AG04450 (cell line): ENCODE measurements at regions not wholly inside any gene's neighbourhood (a gene's known extent, or its start where the extent isn't known, plus 50 kb on each side); places are given as distances from the start of the nearest gene placed in this dataset.

ENCODE experiments used
- CTCF ChIA-PET: fragments of 300-600, 350-600 bp; formaldehyde crosslinking; extraction: SDS; loops from one replicate; lab custom pipeline; 2022; ENCODE audit warnings: antibody characterized with exemption, inconsistent platforms; lab: Charles Lee
- POLR2A ChIA-PET: fragments of 350-600 bp; formaldehyde crosslinking; extraction: SDS; loops from one replicate; lab custom pipeline; 2021; ENCODE audit warnings: antibody characterized with exemption, inconsistent platforms; lab: Yijun Ruan, JAX
- DNase-seq: peaks from one replicate; pipeline ENCODE4 v3.0.0-alpha.2; 2011; ENCODE audit warnings: low read depth, low spot score
- H3K27ac ChIP-seq: one replicate; pipeline ENCODE4 v1.5.1; 2012; ENCODE audit warnings: low read depth, low read length, control low read depth
- H3K27me3 ChIP-seq: one replicate; pipeline ENCODE4 v1.6.0; 2012; ENCODE audit warnings: low read length; ENCODE audit not compliant: control insufficient read depth, insufficient read depth
- H3K4me3 ChIP-seq: 2 replicates; pipeline ENCODE4 v1.5.1; 2011; ENCODE audit warnings: mild to moderate bottlenecking, low read depth, low read length, control low read depth
- H3K9me3 ChIP-seq: 2 replicates; pipeline ENCODE4 v1.5.1; 2012; ENCODE audit warnings: low read length; ENCODE audit not compliant: control insufficient read depth, insufficient read depth
- TF ChIP-seq, protein P1 (sequence below): IDR thresholded peaks from 2 replicates; pipeline ENCODE4 v1.5.1; 2011; ENCODE audit warnings: low read depth, low read length, control low read depth, inconsistent platforms

- CTCF ChIA-PET, result no interaction called here
Observed at GRCh38 chr11:13883589-13883988, 78.9 kb upstream of the SPON1 start.

DNA sequence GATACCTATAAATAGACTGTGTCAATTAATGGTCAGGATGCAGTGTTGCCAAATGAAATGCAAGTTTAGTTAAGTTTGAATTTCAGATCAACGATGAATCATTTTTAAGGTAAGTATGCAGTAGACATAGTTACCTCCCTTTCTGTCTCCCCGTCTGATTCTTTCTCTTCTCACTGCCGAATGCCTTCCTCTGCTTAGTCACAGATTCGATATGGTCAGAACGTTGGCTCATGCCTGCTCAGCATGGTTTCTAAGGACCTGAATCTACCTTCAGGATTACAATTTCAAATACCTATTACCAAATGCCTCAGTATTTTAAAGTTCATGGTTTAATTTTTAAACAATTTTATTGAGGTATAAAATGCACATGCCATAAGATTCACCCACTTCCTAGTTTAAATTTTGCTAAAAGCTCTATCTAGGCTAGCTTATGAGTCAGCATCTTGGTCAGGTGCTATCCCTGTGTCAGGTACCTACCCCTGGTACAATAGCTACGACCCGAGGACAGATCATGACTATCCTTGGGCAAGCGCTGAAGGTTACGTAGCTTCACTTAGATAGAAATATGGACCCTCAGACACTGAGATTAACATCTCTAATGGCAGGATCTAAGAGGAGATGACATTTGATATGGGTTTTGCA lies 78.2 kb upstream of the SPON1 start:
- no peaks in the 10 kb centered on the region for H3K27me3 ChIP-seq
- H3K27ac ChIP-seq, result no peak overlapping the region
- TF ChIP-seq, protein P1, sequence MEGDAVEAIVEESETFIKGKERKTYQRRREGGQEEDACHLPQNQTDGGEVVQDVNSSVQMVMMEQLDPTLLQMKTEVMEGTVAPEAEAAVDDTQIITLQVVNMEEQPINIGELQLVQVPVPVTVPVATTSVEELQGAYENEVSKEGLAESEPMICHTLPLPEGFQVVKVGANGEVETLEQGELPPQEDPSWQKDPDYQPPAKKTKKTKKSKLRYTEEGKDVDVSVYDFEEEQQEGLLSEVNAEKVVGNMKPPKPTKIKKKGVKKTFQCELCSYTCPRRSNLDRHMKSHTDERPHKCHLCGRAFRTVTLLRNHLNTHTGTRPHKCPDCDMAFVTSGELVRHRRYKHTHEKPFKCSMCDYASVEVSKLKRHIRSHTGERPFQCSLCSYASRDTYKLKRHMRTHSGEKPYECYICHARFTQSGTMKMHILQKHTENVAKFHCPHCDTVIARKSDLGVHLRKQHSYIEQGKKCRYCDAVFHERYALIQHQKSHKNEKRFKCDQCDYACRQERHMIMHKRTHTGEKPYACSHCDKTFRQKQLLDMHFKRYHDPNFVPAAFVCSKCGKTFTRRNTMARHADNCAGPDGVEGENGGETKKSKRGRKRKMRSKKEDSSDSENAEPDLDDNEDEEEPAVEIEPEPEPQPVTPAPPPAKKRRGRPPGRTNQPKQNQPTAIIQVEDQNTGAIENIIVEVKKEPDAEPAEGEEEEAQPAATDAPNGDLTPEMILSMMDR, result no peak
- DNase-seq, result no peak
- no peak overlapping the region for H3K4me3 ChIP-seq
- ChIA-PET POLR2A (no interaction called here), CTCF (no interaction called here)
- no peaks in the 10 kb centered on the region for H3K9me3 ChIP-seq

More at GRCh38 chr11:13883589-13883988, 78.9 kb upstream of the SPON1 start:
- Histone ChIP-seq H3K9me3 (no peaks in the 10 kb centered on the region), H3K27ac (no peak overlapping the region), H3K27me3 (no peaks in the 10 kb centered on the region), H3K4me3 (no peak overlapping the region)
- POLR2A ChIA-PET, result no interaction called here
- DNase-seq, result no peak
- TF ChIP-seq, protein P1, result no peak

DNA sequence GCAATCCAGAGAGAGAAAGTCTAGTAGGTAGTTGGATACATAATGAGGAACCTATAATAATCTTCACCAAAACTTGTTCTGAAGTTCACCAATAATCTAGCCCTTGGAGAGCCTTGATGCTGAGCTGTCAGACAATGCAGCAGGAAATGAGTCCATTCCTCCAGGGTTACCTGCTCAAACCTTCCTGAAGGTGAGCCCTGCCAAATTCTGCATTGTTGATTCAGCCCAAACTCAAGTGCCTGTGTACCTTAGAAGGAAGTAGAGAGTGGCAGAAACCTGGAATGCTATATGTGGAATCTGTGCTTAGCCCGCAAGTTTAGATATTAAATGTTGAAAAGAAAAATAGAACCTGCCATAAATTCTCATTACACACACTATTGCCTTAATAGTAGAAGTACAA lies 77.4 kb upstream of the SPON1 start:
- TF ChIP-seq, protein P1, result no peak
- DNase-seq, result no peak

GRCh38 chr11:13889552-13890249 lies 72.8 kb upstream of the SPON1 start:
- TF ChIP-seq, protein P1, result no peak
- no peak for DNase-seq
- Histone ChIP-seq H3K4me3 (no peak overlapping the region), H3K9me3 (no peaks in the 10 kb centered on the region), H3K27ac (no peak overlapping the region), H3K27me3 (no peaks in the 10 kb centered on the region)
- ChIA-PET POLR2A (no interaction called here), CTCF (no interaction called here)

More for the DNA sequence above, 77.4 kb upstream of the SPON1 start:
- Histone ChIP-seq H3K9me3 (no peaks in the 10 kb centered on the region), H3K4me3 (no peak overlapping the region), H3K27me3 (no peaks in the 10 kb centered on the region), H3K27ac (no peak overlapping the region)
- CTCF ChIA-PET, result no interaction called here
- POLR2A ChIA-PET, result no interaction called here

DNA sequence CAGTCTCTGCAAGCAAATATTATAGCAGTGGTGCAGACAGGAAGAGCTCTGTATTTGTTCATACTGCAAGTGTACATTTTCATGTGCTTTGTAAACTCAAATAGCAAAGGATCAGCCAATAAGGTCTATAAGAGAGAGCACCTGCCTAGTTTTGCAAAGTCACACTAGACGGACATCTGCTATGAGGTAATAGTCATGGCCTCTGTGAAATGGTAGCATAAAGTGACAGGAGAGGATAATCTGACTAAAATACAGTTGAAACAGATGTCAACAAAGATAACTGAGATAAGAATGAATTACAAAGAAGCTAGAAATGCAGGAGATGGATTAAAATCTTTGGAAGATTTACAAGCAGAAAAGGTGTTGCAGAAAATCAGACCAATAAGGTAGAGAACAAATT lies 70.6 kb upstream of the SPON1 start:
- ChIA-PET CTCF (no interaction called here), POLR2A (no interaction called here)
- no peaks in the 10 kb centered on the region for H3K9me3 ChIP-seq
- TF ChIP-seq, protein P1, result no peak
- no peak overlapping the region for H3K4me3 ChIP-seq
- no peak overlapping the region for H3K27ac ChIP-seq
- H3K27me3 ChIP-seq, result no peaks in the 10 kb centered on the region
- DNase-seq, result no peak
